ENCODE measurements at regions not wholly inside any gene's neighbourhood (a gene's known extent, or its start where the extent isn't known, plus 50 kb on each side); places are given as distances from the start of the nearest gene placed in this dataset.

DNA sequence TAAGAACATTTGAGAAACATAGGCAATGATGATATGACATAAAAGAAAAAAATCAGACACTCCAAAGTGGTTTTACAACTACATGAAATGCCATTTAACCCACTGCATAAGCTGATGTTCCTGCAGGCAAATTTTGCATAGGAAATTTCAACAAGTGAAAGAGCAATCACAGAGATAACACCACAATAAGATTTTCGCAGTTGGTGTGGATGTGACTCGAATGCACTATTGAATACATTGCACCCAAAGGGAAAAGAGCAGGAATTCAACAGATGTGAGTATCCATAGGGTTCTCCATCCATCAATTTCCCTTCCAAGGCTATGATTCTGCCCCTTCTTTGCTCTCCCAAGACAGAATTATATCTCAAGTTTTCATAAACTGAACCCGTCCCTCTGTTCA is 456.1 kb downstream of the RAP2B start:
- intact Hi-C loops (cut with DNase I): no loop called here
- no peak for DNase-seq (ENCODE audit: extremely low spot score)
- H3K4me1 ChIP-seq: peaks cover 0 to 7% (median 0%) of the 10 kb centered on the region in 4 donors
- H3K27ac ChIP-seq (replicated peaks in 1 of 4): no peak overlapping the region
- TF ChIP-seq POLR2AphosphoS5 (IDR thresholded peaks at IDR 0.05): no peak
- no peaks in the 10 kb centered on the region for H3K9me3 ChIP-seq
- no peaks in the 10 kb centered on the region for H3K36me3 ChIP-seq
- H3K4me3 ChIP-seq: no peak overlapping the region
- 82% methylated on average over 3 of the region's 3 CpGs for WGBS
- no peaks in the 10 kb centered on the region for H3K27me3 ChIP-seq

- Histone ChIP-seq H3K27ac (replicated peaks in 1 of 4) (no peak overlapping the region), H3K4me1 (peaks cover 0 to 6% (median 0%) of the 10 kb centered on the region in 4 donors), H3K27me3 (no peaks in the 10 kb centered on the region), H3K36me3 (no peaks in the 10 kb centered on the region), H3K9me3 (no peaks in the 10 kb centered on the region), H3K4me3 (no peak overlapping the region)
- intact Hi-C loops (cut with DNase I): no loop called here
- WGBS: 95% methylated on average over 2 of the region's 2 CpGs
- DNase-seq (ENCODE audit: extremely low spot score): no peak
- TF ChIP-seq EP300 (IDR thresholded peaks at IDR 0.05): no peak
- TF ChIP-seq POLR2A (IDR thresholded peaks at IDR 0.05; ENCODE audit: low read depth): no peak
- TF ChIP-seq POLR2AphosphoS5 (IDR thresholded peaks at IDR 0.05): no peak
Observed at GRCh38 chr3:153619268-153619667, 457.2 kb downstream of the RAP2B start.

GRCh38 chr3:153621953-153622352 is 459.9 kb downstream of the RAP2B start:
- no peaks in the 10 kb centered on the region for H3K9me3 ChIP-seq
- intact Hi-C loops (cut with DNase I): no loop called here
- no peak for DNase-seq (ENCODE audit: extremely low spot score)

GRCh38 chr3:153623834-153624233 is 461.8 kb downstream of the RAP2B start:
- Histone ChIP-seq H3K9me3 (no peaks in the 10 kb centered on the region), H3K4me3 (no peak overlapping the region), H3K36me3 (no peaks in the 10 kb centered on the region), H3K27ac (replicated peaks in 1 of 4) (no peak overlapping the region), H3K4me1 (no peaks in the 10 kb centered on the region), H3K27me3 (no peaks in the 10 kb centered on the region)
- intact Hi-C loops (cut with DNase I): no loop called here
- 88% methylated on average over 1 of the region's 1 CpG for WGBS
- no peak for TF ChIP-seq CTCF (IDR thresholded peaks at IDR 0.05)
- TF ChIP-seq EP300 (IDR thresholded peaks at IDR 0.05): no peak
- TF ChIP-seq POLR2AphosphoS5 (IDR thresholded peaks at IDR 0.05): no peak
- TF ChIP-seq POLR2A (IDR thresholded peaks at IDR 0.05; ENCODE audit: low read depth): no peak
- no peak for DNase-seq (ENCODE audit: extremely low spot score)

More at GRCh38 chr3:153621953-153622352, 459.9 kb downstream of the RAP2B start:
- H3K4me1 ChIP-seq: no peaks in the 10 kb centered on the region
- TF ChIP-seq CTCF (IDR thresholded peaks at IDR 0.05) (no peak), POLR2A (IDR thresholded peaks at IDR 0.05; ENCODE audit: low read depth) (no peak), EP300 (IDR thresholded peaks at IDR 0.05) (no peak), POLR2AphosphoS5 (IDR thresholded peaks at IDR 0.05) (no peak)
- H3K27me3 ChIP-seq: no peaks in the 10 kb centered on the region
- H3K4me3 ChIP-seq: no peak overlapping the region
- H3K27ac ChIP-seq (replicated peaks in 1 of 4): no peak overlapping the region
- no peaks in the 10 kb centered on the region for H3K36me3 ChIP-seq
- 79% methylated on average over 2 of the region's 2 CpGs for whole genome bisulfite sequencing

DNA sequence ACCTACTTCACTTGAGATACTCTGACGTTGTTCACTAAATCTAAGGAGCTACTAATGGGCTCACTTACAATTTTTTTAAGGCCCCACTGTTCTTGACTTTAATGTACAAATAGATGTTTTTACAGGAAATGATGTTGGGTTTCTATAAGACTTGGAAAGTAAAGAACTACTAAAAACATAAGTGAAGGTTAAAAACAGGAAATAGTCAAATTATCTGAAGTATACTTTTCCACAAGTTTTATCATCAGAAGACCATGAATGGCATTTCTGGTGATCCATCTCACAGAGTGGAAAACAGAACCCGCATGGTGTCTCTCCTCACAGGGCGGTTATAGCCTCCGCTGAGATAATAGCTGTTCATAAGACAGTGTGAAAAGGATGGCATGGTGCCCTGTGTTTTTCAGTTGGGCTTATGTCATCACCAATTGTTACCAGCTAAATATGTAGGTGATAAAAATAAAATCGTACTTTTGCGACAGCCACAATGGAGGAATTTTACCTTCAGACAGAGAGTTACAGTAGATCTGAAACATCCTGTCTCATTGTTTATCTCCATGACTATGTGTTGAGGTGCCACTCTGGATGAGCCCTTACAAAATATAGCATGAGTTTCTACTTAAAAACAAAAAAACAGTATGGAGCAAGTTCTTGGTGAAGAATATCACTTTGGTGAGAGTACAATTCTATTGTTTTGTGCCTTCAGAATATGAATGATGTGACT is 462.4 kb downstream of the RAP2B start:
- DNase-seq (ENCODE audit: extremely low spot score): no peak
- Histone ChIP-seq H3K4me1 (no peaks in the 10 kb centered on the region), H3K27ac (replicated peaks in 1 of 4) (no peak overlapping the region), H3K9me3 (no peaks in the 10 kb centered on the region), H3K27me3 (no peaks in the 10 kb centered on the region), H3K4me3 (no peak overlapping the region), H3K36me3 (no peaks in the 10 kb centered on the region)
- 75% methylated on average over 6 of the region's 6 CpGs for WGBS
- TF ChIP-seq POLR2AphosphoS5 (IDR thresholded peaks at IDR 0.05) (no peak), POLR2A (IDR thresholded peaks at IDR 0.05; ENCODE audit: low read depth) (no peak), CTCF (IDR thresholded peaks at IDR 0.05) (no peak), EP300 (IDR thresholded peaks at IDR 0.05) (no peak)
- intact Hi-C loops (cut with DNase I): no loop called here

DNA sequence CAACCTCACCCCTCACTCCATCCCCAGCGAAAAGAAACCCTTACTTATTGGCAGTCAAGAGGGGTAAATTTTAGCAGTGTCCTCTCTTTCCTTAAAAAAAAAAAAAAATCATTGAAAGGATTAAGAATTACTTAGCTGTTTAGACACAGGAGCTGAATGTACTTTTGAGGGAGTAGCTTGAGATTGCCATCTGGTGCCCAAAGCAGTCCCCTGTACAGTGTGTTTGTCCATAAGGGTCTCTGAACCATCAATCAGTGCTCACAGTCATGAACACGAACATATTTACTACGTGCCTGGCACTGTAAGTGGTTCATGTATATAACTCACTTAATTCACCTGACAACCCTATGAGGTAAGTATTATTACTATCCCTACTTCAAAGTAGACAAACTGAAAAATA is 463.5 kb downstream of the RAP2B start:
- Histone ChIP-seq H3K36me3 (no peaks in the 10 kb centered on the region), H3K4me3 (no peak overlapping the region), H3K27me3 (no peaks in the 10 kb centered on the region), H3K27ac (replicated peaks in 1 of 4) (no peak overlapping the region), H3K9me3 (no peaks in the 10 kb centered on the region), H3K4me1 (no peaks in the 10 kb centered on the region)
- intact Hi-C loops (cut with DNase I): no loop called here
- TF ChIP-seq POLR2A (IDR thresholded peaks at IDR 0.05; ENCODE audit: low read depth) (no peak), CTCF (IDR thresholded peaks at IDR 0.05) (no peak), EP300 (IDR thresholded peaks at IDR 0.05) (no peak)
- no peak for DNase-seq (ENCODE audit: extremely low spot score)
- 95% methylated on average over 3 of the region's 3 CpGs for WGBS

Measured in esophagus muscularis mucosa (tissue), 4 donors.